GM12878 (cell line): ENCODE measurements at regions not wholly inside any gene's neighbourhood (a gene's known extent, or its start where the extent isn't known, plus 50 kb on each side); places are given as distances from the start of the nearest gene placed in this dataset.

Source experiments
- ATAC-seq: fragments of 200-7000 bp; cut with Tn5 transposase; 3 replicates; pipeline ENCODE4 v1.9.1; 2020; ENCODE audit warnings: mild to moderate bottlenecking, moderate library complexity
- BruUV-seq: library from RNA; stranded (reverse); fragments of 400-500 nt; replicated peaks from 2 replicates; lab custom pipeline; 2021; lab: Mats Ljungman, UMichigan
- CTCF ChIA-PET: fragments of 300-600 bp; sonication (Branson Sonifier 250); formaldehyde crosslinking; extraction: SDS; loops from one replicate; lab custom pipeline; 2021; ENCODE audit warnings: inconsistent platforms; lab: Yijun Ruan, JAX
- POLR2A ChIA-PET: fragments of 350-600 bp; formaldehyde crosslinking; extraction: SDS; loops from one replicate; lab custom pipeline; 2021; ENCODE audit warnings: inconsistent platforms; lab: Charles Lee
- RAD21 ChIA-PET: fragments of 300-600 bp; sonication (Branson Sonifier 250); formaldehyde crosslinking; loops from one replicate; lab custom pipeline; 2023; ENCODE audit warnings: antibody characterized with exemption; ENCODE audit not compliant: unreplicated experiment; lab: Charles Lee
- SMC1A ChIA-PET: fragments of 300-600 bp; sonication (Branson Sonifier 250); formaldehyde crosslinking; loops from one replicate; lab custom pipeline; 2023; ENCODE audit not compliant: unreplicated experiment, uncharacterized antibody; lab: Charles Lee
- DNase-seq: peaks from one replicate; pipeline ENCODE4 v3.0.0-alpha.2; 2011; ENCODE audit warnings: low read depth, low spot score
- FAIRE-seq: peaks from 3 replicates; lab custom pipeline; 2011; peaks lifted over from hg19 to GRCh38; lab: Jason Lieb, UNC
- H2AFZ ChIP-seq: 2 replicates; pipeline ENCODE4 v1.6.0; 2011; ENCODE audit warnings: low read depth, low read length, control low read depth; ENCODE audit not compliant: control insufficient read depth
- H3K27ac ChIP-seq: 2 replicates; pipeline ENCODE4 v1.5.1; 2011; ENCODE audit warnings: control low read depth; ENCODE audit not compliant: control insufficient read depth, insufficient read depth
- H3K27me3 ChIP-seq, 2 experiments: replicated peaks in 1 of 2; 2 replicates each; pipeline versions ENCODE4 v1.6.0 to v1.6.1; 2011; ENCODE audit warnings: low read length in 1 of 2; ENCODE audit not compliant: control insufficient read depth in 2 of 2, insufficient read depth in 2 of 2
- H3K36me3 ChIP-seq, 2 experiments: 2 replicates each; pipeline ENCODE4 v1.5.1; 2011; ENCODE audit warnings: low read length in 1 of 2; ENCODE audit not compliant: control insufficient read depth in 2 of 2, insufficient read depth in 2 of 2
- H3K4me1 ChIP-seq: 2 replicates; pipeline ENCODE4 v1.6.1; 2011; ENCODE audit warnings: mild to moderate bottlenecking, low read length, moderate library complexity, mixed read lengths; ENCODE audit not compliant: control insufficient read depth, insufficient read depth
- H3K4me2 ChIP-seq: 2 replicates; pipeline ENCODE4 v1.6.0; 2011; ENCODE audit warnings: control low read depth; ENCODE audit not compliant: control insufficient read depth, insufficient read depth
- H3K4me3 ChIP-seq: fragments of 200-600 bp; sonication (generic); 2 replicates; pipeline ENCODE4 v1.5.1; 2016
- H3K79me2 ChIP-seq: 2 replicates; pipeline ENCODE4 v1.6.0; 2011; ENCODE audit warnings: low read length; ENCODE audit not compliant: control insufficient read depth, insufficient read depth
- H3K9ac ChIP-seq: 2 replicates; pipeline ENCODE4 v1.8.0; 2011; ENCODE audit warnings: low read length, control low read depth, mixed read lengths; ENCODE audit not compliant: control insufficient read depth, insufficient read depth
- H3K9me3 ChIP-seq: replicated peaks from 3 replicates; pipeline ENCODE4 v1.5.1; 2011; ENCODE audit warnings: mild to moderate bottlenecking, low read length; ENCODE audit not compliant: control insufficient read depth, insufficient read depth
- H4K20me1 ChIP-seq: 2 replicates; pipeline ENCODE4 v1.6.0; 2011; ENCODE audit not compliant: control insufficient read depth, insufficient read depth
- ATF7 ChIP-seq: fragments of 450-650 bp; IDR thresholded peaks from 2 replicates; pipeline ENCODE4 v1.6.1; 2016; ENCODE audit warnings: low read depth, mild to moderate bottlenecking
- BACH1 ChIP-seq: fragments of 450-650 bp; IDR thresholded peaks from 2 replicates; pipeline ENCODE4 v1.6.1; 2017; ENCODE audit warnings: mild to moderate bottlenecking, borderline replicate concordance
- CHD4 ChIP-seq: fragments of 200-600 bp; sonication (generic); IDR thresholded peaks from 2 replicates; pipeline ENCODE4 v1.6.1; 2016; ENCODE audit warnings: mild to moderate bottlenecking
- FOXK2 ChIP-seq: fragments of 450-650 bp; IDR thresholded peaks from 2 replicates; pipeline ENCODE4 v1.6.1; 2017; ENCODE audit warnings: mild to moderate bottlenecking, moderate library complexity
- KDM1A ChIP-seq: fragments of 200-600 bp; sonication (generic); IDR thresholded peaks from 2 replicates; pipeline ENCODE4 v1.6.1; 2016; ENCODE audit warnings: borderline replicate concordance
- MYC ChIP-seq: IDR thresholded peaks from 2 replicates; pipeline ENCODE4 v1.6.1; 2011; ENCODE audit warnings: mild to moderate bottlenecking, low read length, moderate library complexity, inconsistent platforms; ENCODE audit not compliant: insufficient read depth, insufficient replicate concordance, insufficient read length, severe bottlenecking
- NFIC ChIP-seq: IDR thresholded peaks from 2 replicates; pipeline ENCODE4 v1.6.1; 2012; ENCODE audit warnings: low read depth, mild to moderate bottlenecking, inconsistent platforms, low read length, moderate library complexity
- POLR2A ChIP-seq: IDR thresholded peaks from 2 replicates; pipeline ENCODE4 v1.6.1; 2011; ENCODE audit warnings: low read depth, mild to moderate bottlenecking, low read length
- RAD21 ChIP-seq: IDR thresholded peaks from 2 replicates; pipeline ENCODE4 v1.6.1; 2011; ENCODE audit warnings: mild to moderate bottlenecking, low read depth, low read length, moderate library complexity; ENCODE audit not compliant: insufficient read depth
- RELA ChIP-seq: fragments of 450-650 bp; IDR thresholded peaks from 2 replicates; pipeline ENCODE4 v1.8.0; 2014; ENCODE audit warnings: borderline replicate concordance; ENCODE audit not compliant: partially characterized antibody
- SIX5 ChIP-seq: IDR thresholded peaks from 2 replicates; pipeline ENCODE4 v1.6.1; 2011; ENCODE audit warnings: mild to moderate bottlenecking, low read depth, low read length, moderate library complexity; ENCODE audit not compliant: severe bottlenecking
- SMC3 ChIP-seq: IDR thresholded peaks from 2 replicates; pipeline ENCODE4 v1.6.1; 2011; ENCODE audit warnings: low read length, improper control_type of control experiment, borderline replicate concordance
- TARDBP ChIP-seq: IDR thresholded peaks from 2 replicates; pipeline ENCODE4 v1.6.1; 2016; ENCODE audit warnings: borderline replicate concordance
- ZBTB11 ChIP-seq: fragments of 450-650 bp; formaldehyde crosslinking; IDR thresholded peaks from 2 replicates; pipeline ENCODE4 v1.5.0; 2022; ENCODE audit warnings: mild to moderate bottlenecking, missing genetic modification characterization
- ZNF207 ChIP-seq: fragments of 450-650 bp; IDR thresholded peaks from 2 replicates; pipeline ENCODE4 v1.6.1; 2014; ENCODE audit warnings: antibody characterized with exemption, mild to moderate bottlenecking, borderline replicate concordance
- WGBS: methylation state at CpG from one replicate; pipeline ENCODE4 v1.1.6; 2016; ENCODE audit warnings: low lambda C conversion rate; ENCODE audit not compliant: insufficient replicate concordance, insufficient coverage; ENCODE audit errors: missing lambda C conversion rate; 5-methylcytosine and 5-hydroxymethylcytosine counted together
- in situ Hi-C: fragments of 300-500 bp; cut with MboI; formaldehyde crosslinking; loops from 9 replicates; pipeline ENCODE4 v1.14.3; 2018; ENCODE audit warnings: mixed read lengths
- intact Hi-C: fragments of 100-400 bp; cut with micrococcal nuclease; formaldehyde crosslinking; loops from one replicate; pipeline ENCODE4 v1.14.2; 2022; ENCODE audit not compliant: unreplicated experiment

- no peak overlapping the region for H3K9ac ChIP-seq
- BruUV-seq, result no TSS peak
- no peak for ATAC-seq
- no peak overlapping the region for H2AFZ ChIP-seq
- POLR2A ChIA-PET, result no interaction called here
- H3K79me2 ChIP-seq, result no peaks in the 10 kb centered on the region
- CTCF ChIA-PET, result no interaction called here
- H3K27ac ChIP-seq, result no peak overlapping the region
- in situ Hi-C loops (no loop called here), intact Hi-C loops (no loop called here)
- RAD21 ChIA-PET, result no interaction called here
- WGBS, result 1% methylated on average over 4 of the region's 4 CpGs
- no peaks in the 10 kb centered on the region for H3K27me3 ChIP-seq
- no peaks in the 10 kb centered on the region for H3K9me3 ChIP-seq
- H3K36me3 ChIP-seq, result no peaks in the 10 kb centered on the region
- SMC1A ChIA-PET, result no interaction called here
- TF ChIP-seq ATF7 (no peak), BACH1 (no peak), TARDBP (no peak), POLR2A (no peak), SIX5 (no peak), RAD21 (no peak)
- no peak overlapping the region for H3K4me3 ChIP-seq
- H4K20me1 ChIP-seq, result no peaks in the 10 kb centered on the region
- no peaks in the 10 kb centered on the region for H3K4me1 ChIP-seq
- no peak for FAIRE-seq
- DNase-seq, result no peak
- H3K4me2 ChIP-seq, result no peak overlapping the region
These were observed 916.6 kb downstream of the DNAH5 start for GRCh38 chr5:13027874-13028273.

DNA sequence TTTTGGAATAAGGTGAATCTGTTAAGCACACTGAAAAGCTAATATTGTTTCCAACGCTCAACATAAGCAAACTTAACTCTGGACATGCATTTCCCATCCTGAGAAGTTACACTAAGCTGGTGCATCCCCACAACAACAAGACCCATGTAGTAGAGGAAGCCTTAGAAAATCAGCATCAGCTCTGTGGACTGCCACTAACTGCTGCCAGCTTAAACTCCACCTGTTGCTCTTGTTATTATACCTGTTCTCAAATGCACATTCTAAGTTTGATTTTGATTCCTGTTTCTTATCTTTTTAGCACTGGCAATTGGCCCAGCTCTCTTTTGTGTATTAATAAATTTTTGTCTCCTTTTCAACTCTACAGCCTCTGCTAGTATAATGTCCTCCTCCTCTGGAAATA is 924.8 kb downstream of the DNAH5 start:
- no peak for DNase-seq
- in situ Hi-C loops (no loop called here), intact Hi-C loops (no loop called here)
- ChIA-PET SMC1A (no interaction called here), POLR2A (no interaction called here), RAD21 (no interaction called here), CTCF (no interaction called here)
- no peak overlapping the region for H3K27ac ChIP-seq
- BruUV-seq, result no TSS peak
- H3K4me2 ChIP-seq, result no peak overlapping the region
- no peak overlapping the region for H2AFZ ChIP-seq
- H3K9ac ChIP-seq, result no peak overlapping the region
- no peaks in the 10 kb centered on the region for H3K79me2 ChIP-seq
- no peaks in the 10 kb centered on the region for H3K4me1 ChIP-seq
- no peaks in the 10 kb centered on the region for H3K9me3 ChIP-seq
- 0% methylated on average over 1 of the region's 1 CpG for WGBS
- no peak for ATAC-seq
- H3K4me3 ChIP-seq, result no peak overlapping the region
- no peak for FAIRE-seq
- H3K27me3 ChIP-seq, result no peaks in the 10 kb centered on the region
- no peak for TF ChIP-seq MYC
- TF ChIP-seq RELA, result no peak
- TF ChIP-seq ZNF207, result no peak
- no peak for TF ChIP-seq NFIC
- no peak for TF ChIP-seq ZBTB11 (CRISPR knock-in tag)
- TF ChIP-seq KDM1A, result no peak
- TF ChIP-seq SMC3, result no peak
- no peak for TF ChIP-seq SIX5
- no peak for TF ChIP-seq CHD4
- no peak for TF ChIP-seq FOXK2
- no peaks in the 10 kb centered on the region for H3K36me3 ChIP-seq
- no peaks in the 10 kb centered on the region for H4K20me1 ChIP-seq
